K562 (cell line): ENCODE measurements at regions not wholly inside any gene's neighbourhood (a gene's known extent, or its start where the extent isn't known, plus 50 kb on each side); places are given as distances from the start of the nearest gene placed in this dataset.

ENCODE experiments used
- ATAC-seq: fragments of 200-7000 bp; cut with Tn5 transposase; 3 replicates; pipeline ENCODE4 v1.9.1; 2020; ENCODE audit warnings: moderate library complexity
- BruUV-seq: library from RNA; stranded (reverse); fragments of 400-500 nt; replicated peaks from 2 replicates; lab custom pipeline; 2021; lab: Mats Ljungman, UMichigan
- CTCF ChIA-PET: fragments of 300-600 bp; formaldehyde crosslinking; extraction: SDS; loops from one replicate; lab custom pipeline; 2021; ENCODE audit warnings: low intra/inter-chr PET ratio; lab: Yijun Ruan, JAX
- POLR2A ChIA-PET: fragments of 300-600, 350-650 bp; sonication (Branson Sonifier 250); formaldehyde crosslinking; extraction: SDS; loops from one replicate; lab custom pipeline; 2021; ENCODE audit warnings: antibody characterized with exemption, inconsistent platforms; lab: Yijun Ruan, JAX
- DNase-seq, 4 experiments: peaks; one replicate each; pipeline versions ENCODE4 v3.0.0 to v3.0.0-alpha.2; 2011 to 2018; ENCODE audit warnings: low spot score in 3 of 4, mixed read lengths in 3 of 4; ENCODE audit errors: extremely low read depth in 1 of 4
- FAIRE-seq: peaks from 2 replicates; lab custom pipeline; 2011; peaks lifted over from hg19 to GRCh38; lab: Jason Lieb, UNC
- H2AFZ ChIP-seq: 2 replicates; pipeline ENCODE4 v1.6.0; 2011; ENCODE audit warnings: low read depth, low read length, control low read depth, inconsistent platforms
- H3K27ac ChIP-seq: fragments of 200-600 bp; 3 replicates; pipeline ENCODE4 v1.8.0; 2011; ENCODE audit warnings: low read depth, mild to moderate bottlenecking, control low read depth, inconsistent platforms, low read length, moderate library complexity, mixed read lengths; ENCODE audit errors: extremely low read depth
- H3K27me3 ChIP-seq, 2 experiments: fragments of 300-600 bp in 1 of 2; 2 replicates in 1 of 2; 3 replicates in 1 of 2; pipeline versions ENCODE4 v1.6.0 to v1.8.0; 2011; ENCODE audit warnings: inconsistent platforms in 2 of 2, low read length in 2 of 2, mild to moderate bottlenecking in 1 of 2, mixed read lengths in 1 of 2, moderate library complexity in 1 of 2; ENCODE audit not compliant: control insufficient read depth in 2 of 2, insufficient read depth in 2 of 2
- H3K36me3 ChIP-seq: fragments of 300-600 bp; 3 replicates; pipeline ENCODE4 v1.8.0; 2011; ENCODE audit warnings: mild to moderate bottlenecking, low read length, inconsistent platforms; ENCODE audit not compliant: control insufficient read depth, insufficient read depth
- H3K4me1 ChIP-seq, 2 experiments: fragments of 200-600 bp in 1 of 2; replicated peaks in 1 of 2; 2 replicates in 1 of 2; 3 replicates in 1 of 2; pipeline versions ENCODE4 v1.5.1 to v1.8.0; 2011; ENCODE audit warnings: inconsistent platforms in 2 of 2, low read length in 2 of 2, mild to moderate bottlenecking in 1 of 2, mixed read lengths in 1 of 2, moderate library complexity in 1 of 2; ENCODE audit not compliant: control insufficient read depth in 2 of 2, insufficient read depth in 2 of 2
- H3K4me2 ChIP-seq: 2 replicates; pipeline ENCODE4 v1.6.1; 2011; ENCODE audit warnings: low read length, control low read depth, inconsistent platforms, mixed read lengths; ENCODE audit not compliant: insufficient read depth
- H3K4me3 ChIP-seq: fragments of 200-600 bp; sonication (generic), shearing (Covaris generic); 2 replicates; pipeline ENCODE4 v1.5.1; 2016; ENCODE audit warnings: control low read depth, inconsistent platforms
- H3K79me2 ChIP-seq: fragments of 200-600 bp; 3 replicates; pipeline ENCODE4 v1.8.0; 2011; ENCODE audit warnings: low read length, inconsistent platforms; ENCODE audit not compliant: control insufficient read depth, insufficient read depth
- H3K9ac ChIP-seq, 2 experiments: 2 replicates each; pipeline versions ENCODE4 v1.6.0 to v1.6.1; 2011; ENCODE audit warnings: low read depth in 2 of 2, low read length in 2 of 2, control low read depth in 1 of 2, inconsistent platforms in 1 of 2, mild to moderate bottlenecking in 1 of 2, mixed read lengths in 1 of 2; ENCODE audit not compliant: insufficient read depth in 1 of 2
- H3K9me1 ChIP-seq: one replicate; pipeline ENCODE4 v1.6.0; 2011; ENCODE audit warnings: inconsistent platforms, mild to moderate bottlenecking, low read length, moderate library complexity; ENCODE audit not compliant: control insufficient read depth, insufficient read depth
- H3K9me3 ChIP-seq: replicated peaks from 2 replicates; pipeline ENCODE4 v1.5.1; 2011; ENCODE audit warnings: low read depth, low read length, inconsistent platforms; ENCODE audit not compliant: control insufficient read depth, insufficient read depth
- H4K20me1 ChIP-seq: replicated peaks from 2 replicates; pipeline ENCODE4 v1.6.1; 2011; ENCODE audit warnings: low read length, inconsistent platforms, mixed read lengths; ENCODE audit not compliant: control insufficient read depth, insufficient read depth
- NR2C2 ChIP-seq, 2 experiments: fragments of 200-800 bp in 1 of 2; sonication (Bioruptor generic) in 1 of 2; sonication (generic) in 1 of 2; formaldehyde crosslinking in 1 of 2; IDR thresholded peaks; 2 replicates each; pipeline versions ENCODE4 v1.6.1 to v1.8.0; 2016 to 2022; ENCODE audit warnings: mild to moderate bottlenecking in 1 of 2, missing compliant biosample characterization in 1 of 2, missing genetic modification characterization in 1 of 2, missing genetic modification reagents in 1 of 2
- NR2F6 ChIP-seq: fragments of 450-650 bp; formaldehyde crosslinking; IDR thresholded peaks from 2 replicates; pipeline ENCODE4 v1.4.0; 2020; ENCODE audit warnings: mild to moderate bottlenecking
- POLR2G ChIP-seq: fragments of 200-400 bp; formaldehyde crosslinking; IDR thresholded peaks from 2 replicates; pipeline ENCODE4 v1.6.1; 2017; ENCODE audit warnings: low read depth, mild to moderate bottlenecking, antibody characterized with exemption, low read length, moderate library complexity
- UBTF ChIP-seq, 2 experiments: IDR thresholded peaks; 2 replicates each; pipeline ENCODE4 v1.6.1; 2012; ENCODE audit warnings: improper control_type of control experiment in 2 of 2, low read depth in 2 of 2, low read length in 2 of 2, borderline replicate concordance in 1 of 2
- ZBTB7A ChIP-seq: IDR thresholded peaks from 2 replicates; pipeline ENCODE4 v1.6.1; 2011; ENCODE audit warnings: low read depth, mild to moderate bottlenecking, low read length, moderate library complexity, borderline replicate concordance; ENCODE audit not compliant: control insufficient read depth
- ZNF277 ChIP-seq: fragments of 250-450 bp; sonication (Bioruptor Pico); IDR thresholded peaks from 2 replicates; pipeline ENCODE4 v1.8.0; 2022; ENCODE audit warnings: inconsistent platforms, mild to moderate bottlenecking, moderate library complexity, borderline replicate concordance
- WGBS: fragments of 100-300 bp; shearing (Covaris generic); methylation state at CpG from one replicate; pipeline ENCODE4 v1.1.6; 2016; ENCODE audit warnings: low coverage, mixed read lengths; ENCODE audit not compliant: insufficient coverage; ENCODE audit errors: missing lambda C conversion rate; 5-methylcytosine and 5-hydroxymethylcytosine counted together
- in situ Hi-C: fragments of 300-500 bp; cut with MboI; formaldehyde crosslinking; loops from 4 replicates; pipeline ENCODE4 v1.15.0; 2018; ENCODE audit warnings: inconsistent platforms, mixed read lengths
- intact Hi-C: fragments of 100-400 bp; cut with micrococcal nuclease; formaldehyde crosslinking; loops from 2 replicates; pipeline ENCODE4 v1.14.2; 2022

- no peak for TF ChIP-seq NR2F6 (CRISPR knock-in tag)
Measured at GRCh38 chr18:72638376-72638775, 94.2 kb upstream of the CBLN2 start (continued).

- no peaks in the 10 kb centered on the region for H4K20me1 ChIP-seq
- TF ChIP-seq NR2C2 (CRISPR knock-in tag; IDR thresholded peaks at IDR 0.05) (no peak), NR2C2 (tag; IDR thresholded peaks at IDR 0.05) (no peak), ZNF277 (CRISPR knock-in tag) (no peak), POLR2G (no peak), ZBTB7A (no peak), UBTF (IDR thresholded peaks at IDR 0.05; ENCODE audit: borderline replicate concordance in 1 of 2, low read depth in 2 of 2, low read length in 2 of 2) (no peak)
- TF ChIP-seq, all 486 proteins: peak for 0
- FAIRE-seq (no peak), ATAC-seq (no peak), DNase-seq (no peak)
- Histone ChIP-seq H3K36me3 (no peaks in the 10 kb centered on the region), H3K27ac (no peak overlapping the region), H3K9me3 (no peaks in the 10 kb centered on the region), H3K79me2 (no peaks in the 10 kb centered on the region), H3K9ac (no peak overlapping the region), H3K4me2 (no peak overlapping the region), H2AFZ (no peak overlapping the region), H3K4me1 (no peaks in the 10 kb centered on the region), H3K9me1 (no peaks in the 10 kb centered on the region), H3K27me3 (no peaks in the 10 kb centered on the region), H3K4me3 (no peak overlapping the region)
- in situ Hi-C loops: no loop called here
- ChIA-PET POLR2A (no interaction called here), CTCF (no interaction called here)
- BruUV-seq: no TSS peak
- intact Hi-C loops: no loop called here
- 4% methylated on average over 5 of the region's 10 CpGs for WGBS
Measured at GRCh38 chr18:72637721-72638120, 93.6 kb upstream of the CBLN2 start.
